ENCODE measurements at regions not wholly inside any gene's neighbourhood (a gene's known extent, or its start where the extent isn't known, plus 50 kb on each side); places are given as distances from the start of the nearest gene placed in this dataset.

DNA sequence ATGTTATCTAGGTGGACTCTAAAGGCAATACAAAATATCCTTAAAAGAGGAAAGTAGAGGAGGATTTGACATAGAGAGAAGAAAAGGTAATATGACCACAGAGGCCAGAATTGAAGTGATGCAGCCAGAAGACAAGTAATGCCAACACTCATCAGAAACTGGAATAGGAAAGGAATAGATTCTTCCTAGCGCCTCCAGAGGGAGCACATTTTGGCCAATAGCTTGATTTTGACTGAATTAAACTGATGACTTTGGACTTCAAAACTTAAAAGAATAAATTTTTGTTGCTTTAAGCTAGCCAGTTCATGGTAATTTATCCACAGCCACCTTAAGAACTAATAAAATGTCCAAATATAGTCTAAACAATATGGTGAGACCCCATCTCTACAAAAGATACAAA is 1921.9 kb downstream of the OLFM4 start:
- Histone ChIP-seq H3K79me2 (ENCODE audit: control insufficient read depth, insufficient read depth, low read length) (no peaks in the 10 kb centered on the region), H3K9me3 (ENCODE audit: control extremely low read depth in 1 of 3, control insufficient read depth in 2 of 3, insufficient read depth in 1 of 3, low read length in 2 of 3) (peaks cover 0 to 1% (median 0%) of the 10 kb centered on the region in 3 donors), H3K27me3 (replicated peaks in 1 of 4; ENCODE audit: control extremely low read depth in 1 of 4, control insufficient read depth in 3 of 4, insufficient read depth in 4 of 4, low read length in 3 of 4) (no peaks in the 10 kb centered on the region), H3K36me3 (replicated peaks in 1 of 2; ENCODE audit: control extremely low read depth in 1 of 2, control insufficient read depth in 1 of 2, extremely low read depth in 1 of 2, insufficient read depth in 2 of 2, low read length in 1 of 2) (no peaks in the 10 kb centered on the region), H2AFZ (ENCODE audit: insufficient read depth, low read depth, low read length, poor library complexity, severe bottlenecking) (no peak overlapping the region), H3K4me2 (replicated peaks; ENCODE audit: low read depth, low read length, poor library complexity, severe bottlenecking) (no peak overlapping the region), H3K27ac (ENCODE audit: low read length in 2 of 2) (no peak overlapping the region), H3K9ac (ENCODE audit: low read length) (no peak overlapping the region), H3K4me1 (ENCODE audit: control insufficient read depth in 2 of 2, insufficient read depth in 2 of 2, low read length in 2 of 2) (no peaks in the 10 kb centered on the region), H4K20me1 (ENCODE audit: control insufficient read depth, insufficient read depth, low read length, poor library complexity, severe bottlenecking) (no peaks in the 10 kb centered on the region), H3K4me3 (ENCODE audit: control extremely low read depth in 1 of 5, extremely low read depth in 1 of 5, insufficient read depth in 1 of 5, low read depth in 2 of 5, low read length in 4 of 5) (no peak overlapping the region)
- no peak overlapping the region for H3K27ac Mint-ChIP-seq
- H3K27me3 Mint-ChIP-seq = no peaks in the 10 kb centered on the region
- no peak overlapping the region for H3K4me3 Mint-ChIP-seq
- peaks cover 9% of the 10 kb centered on the region for H3K9me3 Mint-ChIP-seq (ENCODE audit: insufficient read depth)
- POLR2A ChIA-PET = no interaction called here
- intact Hi-C loops (cut with micrococcal nuclease) = no loop called here
- H3K4me1 Mint-ChIP-seq = no peaks in the 10 kb centered on the region
- 75% methylated on average over 1 of the region's 1 CpG for WGBS (ENCODE audit: insufficient coverage)
- TF ChIP-seq, protein P1, sequence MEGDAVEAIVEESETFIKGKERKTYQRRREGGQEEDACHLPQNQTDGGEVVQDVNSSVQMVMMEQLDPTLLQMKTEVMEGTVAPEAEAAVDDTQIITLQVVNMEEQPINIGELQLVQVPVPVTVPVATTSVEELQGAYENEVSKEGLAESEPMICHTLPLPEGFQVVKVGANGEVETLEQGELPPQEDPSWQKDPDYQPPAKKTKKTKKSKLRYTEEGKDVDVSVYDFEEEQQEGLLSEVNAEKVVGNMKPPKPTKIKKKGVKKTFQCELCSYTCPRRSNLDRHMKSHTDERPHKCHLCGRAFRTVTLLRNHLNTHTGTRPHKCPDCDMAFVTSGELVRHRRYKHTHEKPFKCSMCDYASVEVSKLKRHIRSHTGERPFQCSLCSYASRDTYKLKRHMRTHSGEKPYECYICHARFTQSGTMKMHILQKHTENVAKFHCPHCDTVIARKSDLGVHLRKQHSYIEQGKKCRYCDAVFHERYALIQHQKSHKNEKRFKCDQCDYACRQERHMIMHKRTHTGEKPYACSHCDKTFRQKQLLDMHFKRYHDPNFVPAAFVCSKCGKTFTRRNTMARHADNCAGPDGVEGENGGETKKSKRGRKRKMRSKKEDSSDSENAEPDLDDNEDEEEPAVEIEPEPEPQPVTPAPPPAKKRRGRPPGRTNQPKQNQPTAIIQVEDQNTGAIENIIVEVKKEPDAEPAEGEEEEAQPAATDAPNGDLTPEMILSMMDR (IDR thresholded peaks at IDR 0.05) = no peak
- no peak for TF ChIP-seq EZH2 (IDR thresholded peaks at IDR 0.05; ENCODE audit: borderline replicate concordance, insufficient read depth, low read depth, low read length, poor library complexity, severe bottlenecking)
- DNase-seq (no peak), ATAC-seq (ENCODE audit: low read depth) (no peak)
- CTCF ChIA-PET = no interaction called here

- intact Hi-C loops (cut with micrococcal nuclease) = no loop called here
- H3K27me3 ChIP-seq (replicated peaks in 1 of 4; ENCODE audit: control extremely low read depth in 1 of 4, control insufficient read depth in 3 of 4, insufficient read depth in 4 of 4, low read length in 3 of 4) = no peaks in the 10 kb centered on the region
- no peak for TF ChIP-seq EZH2 (IDR thresholded peaks at IDR 0.05; ENCODE audit: borderline replicate concordance, insufficient read depth, low read depth, low read length, poor library complexity, severe bottlenecking)
- TF ChIP-seq, protein P1 (IDR thresholded peaks at IDR 0.05) = no peak
- no peaks in the 10 kb centered on the region for H3K4me1 Mint-ChIP-seq
- no peaks in the 10 kb centered on the region for H3K27me3 Mint-ChIP-seq
- no peaks in the 10 kb centered on the region for H3K79me2 ChIP-seq (ENCODE audit: control insufficient read depth, insufficient read depth, low read length)
- no peak overlapping the region for H2AFZ ChIP-seq (ENCODE audit: insufficient read depth, low read depth, low read length, poor library complexity, severe bottlenecking)
- no peak overlapping the region for H3K4me3 ChIP-seq (ENCODE audit: control extremely low read depth in 1 of 5, extremely low read depth in 1 of 5, insufficient read depth in 1 of 5, low read depth in 2 of 5, low read length in 4 of 5)
- ChIA-PET POLR2A (no interaction called here), CTCF (no interaction called here)
- H3K27ac ChIP-seq (ENCODE audit: low read length in 2 of 2) = no peak overlapping the region
- H3K4me3 Mint-ChIP-seq = no peak overlapping the region
- DNase-seq = no peak
- H3K9me3 Mint-ChIP-seq (ENCODE audit: insufficient read depth) = peaks cover 9% of the 10 kb centered on the region
- H3K4me1 ChIP-seq (ENCODE audit: control insufficient read depth in 2 of 2, insufficient read depth in 2 of 2, low read length in 2 of 2) = no peaks in the 10 kb centered on the region
- H3K36me3 ChIP-seq (replicated peaks in 1 of 2; ENCODE audit: control extremely low read depth in 1 of 2, control insufficient read depth in 1 of 2, extremely low read depth in 1 of 2, insufficient read depth in 2 of 2, low read length in 1 of 2) = no peaks in the 10 kb centered on the region
- H3K4me2 ChIP-seq (replicated peaks; ENCODE audit: low read depth, low read length, poor library complexity, severe bottlenecking) = no peak overlapping the region
- no CpG with 5 or more reads among the region's 1 CpG for WGBS (ENCODE audit: insufficient coverage)
- no peaks in the 10 kb centered on the region for H4K20me1 ChIP-seq (ENCODE audit: control insufficient read depth, insufficient read depth, low read length, poor library complexity, severe bottlenecking)
- no peak for ATAC-seq (ENCODE audit: low read depth)
- H3K9ac ChIP-seq (ENCODE audit: low read length) = no peak overlapping the region
- no peak overlapping the region for H3K27ac Mint-ChIP-seq
- H3K9me3 ChIP-seq (ENCODE audit: control extremely low read depth in 1 of 3, control insufficient read depth in 2 of 3, insufficient read depth in 1 of 3, low read length in 2 of 3) = peaks cover 0 to 7% (median 1%) of the 10 kb centered on the region in 3 donors
Measured at GRCh38 chr13:54953786-54954185, 1925.2 kb downstream of the OLFM4 start.

All from B cell (primary cell).